ENCODE measurements at regions not wholly inside any gene's neighbourhood (a gene's known extent, or its start where the extent isn't known, plus 50 kb on each side); places are given as distances from the start of the nearest gene placed in this dataset.

- no peak for TF ChIP-seq CTCF (conservative IDR thresholded peaks at IDR 0.05; ENCODE audit: low read length)
- no peak for TF ChIP-seq EZH2phosphoT487 (IDR thresholded peaks at IDR 0.05; ENCODE audit: borderline replicate concordance, low read depth, low read length)
Measured at GRCh38 chr15:70185251-70185711, 87.6 kb upstream of the TLE3 start.

Data from OCI-LY7 (cell line).